ENCODE measurements at regions not wholly inside any gene's neighbourhood (a gene's known extent, or its start where the extent isn't known, plus 50 kb on each side); places are given as distances from the start of the nearest gene placed in this dataset.

DNA sequence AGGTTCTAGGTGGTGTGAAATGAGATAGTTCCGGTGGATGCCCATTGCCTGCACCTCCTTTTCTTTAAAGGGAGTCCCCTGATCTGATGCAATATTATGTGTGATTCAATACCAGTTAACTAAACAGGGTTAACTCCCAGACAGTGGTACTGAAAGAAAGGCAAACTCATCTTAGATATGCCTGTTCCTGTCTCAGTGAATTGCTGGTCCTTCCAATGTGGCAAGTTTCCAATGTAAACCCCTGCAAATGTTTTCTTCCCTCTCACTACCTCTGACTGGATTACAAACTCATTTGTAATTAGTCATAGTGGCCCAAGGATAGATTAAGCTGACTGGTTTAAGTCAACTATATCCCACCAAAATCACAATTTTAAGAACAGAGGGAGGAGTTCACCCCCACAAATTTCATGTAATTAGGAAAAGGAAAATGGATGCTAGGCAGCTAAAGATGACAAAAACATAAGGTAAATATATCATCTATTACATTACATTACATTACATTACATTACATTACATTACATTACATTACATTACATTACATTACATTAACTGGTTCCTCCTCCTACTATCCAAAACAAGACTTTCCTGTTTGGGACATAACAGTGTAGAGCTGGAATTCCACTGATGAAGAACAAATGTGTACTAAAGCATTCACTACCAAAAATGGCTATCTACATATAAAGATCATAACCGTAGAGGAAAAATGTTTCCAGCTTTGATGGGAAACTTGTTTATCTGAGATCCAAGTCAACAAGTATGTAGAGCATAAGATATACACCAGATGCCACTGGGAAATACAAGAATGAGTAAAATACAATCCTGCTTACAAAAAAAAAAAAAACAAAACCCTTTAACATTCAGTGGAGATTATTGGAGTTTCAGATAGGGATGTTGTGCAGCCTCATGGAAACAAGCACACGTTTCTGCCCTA is 121.5 kb upstream of the SNX2 start:
- no peak overlapping the region for H3K27ac ChIP-seq (ENCODE audit: insufficient read length, low read depth, low read length)
- H3K4me1 Mint-ChIP-seq: no peaks in the 10 kb centered on the region
- no peak overlapping the region for H2AFZ ChIP-seq (ENCODE audit: low read length)

More for the DNA sequence above, 121.5 kb upstream of the SNX2 start:
- no peak overlapping the region for H2BK120ac ChIP-seq (ENCODE audit: low read depth, low read length, poor library complexity, severe bottlenecking)
- H2BK5ac ChIP-seq (ENCODE audit: insufficient read length, low read length): no peak overlapping the region
- no peak overlapping the region for H2AK5ac ChIP-seq (ENCODE audit: insufficient read length, low read length)
- H3K27me3 ChIP-seq (ENCODE audit: insufficient read depth, low read length): no peaks in the 10 kb centered on the region
- H4K5ac ChIP-seq (ENCODE audit: insufficient read length, low read depth, low read length): no peak overlapping the region
- H3K4ac ChIP-seq (ENCODE audit: low read depth, low read length): no peak overlapping the region
- no peak overlapping the region for H4K8ac ChIP-seq (replicated peaks; ENCODE audit: insufficient read length, low read depth, low read length)
- H4K91ac ChIP-seq (ENCODE audit: insufficient read length, low read depth, low read length): no peak overlapping the region
- H3K4me1 ChIP-seq (ENCODE audit: insufficient read depth, low read length): no peaks in the 10 kb centered on the region
- H3K9me3 Mint-ChIP-seq: no peaks in the 10 kb centered on the region; a peak in 2 of 5 replicates
- no peaks in the 10 kb centered on the region for H3K9me3 ChIP-seq (ENCODE audit: control insufficient read depth, low read depth, low read length)
- H3K18ac ChIP-seq (ENCODE audit: insufficient read length, low read depth, low read length): no peak overlapping the region
- no peak overlapping the region for H3K56ac ChIP-seq (ENCODE audit: insufficient read length, low read depth, low read length)
- no peak overlapping the region for H2BK20ac ChIP-seq (ENCODE audit: low read depth, low read length, poor library complexity, severe bottlenecking)
- H3K79me1 ChIP-seq (ENCODE audit: insufficient read depth, low read depth, low read length, poor library complexity, severe bottlenecking): no peaks in the 10 kb centered on the region
- no peaks in the 10 kb centered on the region for H3K27me3 Mint-ChIP-seq (ENCODE audit: low read depth)
- no peak overlapping the region for H3K23ac ChIP-seq (ENCODE audit: insufficient read length, low read depth, low read length)
- TF ChIP-seq, protein P1, sequence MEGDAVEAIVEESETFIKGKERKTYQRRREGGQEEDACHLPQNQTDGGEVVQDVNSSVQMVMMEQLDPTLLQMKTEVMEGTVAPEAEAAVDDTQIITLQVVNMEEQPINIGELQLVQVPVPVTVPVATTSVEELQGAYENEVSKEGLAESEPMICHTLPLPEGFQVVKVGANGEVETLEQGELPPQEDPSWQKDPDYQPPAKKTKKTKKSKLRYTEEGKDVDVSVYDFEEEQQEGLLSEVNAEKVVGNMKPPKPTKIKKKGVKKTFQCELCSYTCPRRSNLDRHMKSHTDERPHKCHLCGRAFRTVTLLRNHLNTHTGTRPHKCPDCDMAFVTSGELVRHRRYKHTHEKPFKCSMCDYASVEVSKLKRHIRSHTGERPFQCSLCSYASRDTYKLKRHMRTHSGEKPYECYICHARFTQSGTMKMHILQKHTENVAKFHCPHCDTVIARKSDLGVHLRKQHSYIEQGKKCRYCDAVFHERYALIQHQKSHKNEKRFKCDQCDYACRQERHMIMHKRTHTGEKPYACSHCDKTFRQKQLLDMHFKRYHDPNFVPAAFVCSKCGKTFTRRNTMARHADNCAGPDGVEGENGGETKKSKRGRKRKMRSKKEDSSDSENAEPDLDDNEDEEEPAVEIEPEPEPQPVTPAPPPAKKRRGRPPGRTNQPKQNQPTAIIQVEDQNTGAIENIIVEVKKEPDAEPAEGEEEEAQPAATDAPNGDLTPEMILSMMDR (conservative IDR thresholded peaks at IDR 0.05): no peak
- H3K4me2 ChIP-seq (ENCODE audit: insufficient read depth, insufficient read length, low read length): no peak overlapping the region
- DNase-seq: no peak
- H3K4me3 Mint-ChIP-seq: no peak overlapping the region
- H3K36me3 Mint-ChIP-seq (ENCODE audit: insufficient read depth in 1 of 3, low read depth in 3 of 3): no peaks in the 10 kb centered on the region
- no peaks in the 10 kb centered on the region for H4K20me1 ChIP-seq (ENCODE audit: control insufficient read depth, insufficient read depth, insufficient read length)
- H2BK12ac ChIP-seq (ENCODE audit: insufficient read length, low read depth, low read length): no peak overlapping the region
- no CpG with 5 or more reads among the region's 3 CpGs for WGBS (ENCODE audit: extremely low coverage, insufficient read length, low lambda C conversion rate)
- no peak overlapping the region for H2BK15ac ChIP-seq (ENCODE audit: low read depth, low read length)
- H3K27ac Mint-ChIP-seq: peak overlapping the region in 1 of 3 experiments; percentile 22; a peak in 1 of 7 replicates
- H3T11ph ChIP-seq (ENCODE audit: low read length): no peak overlapping the region
- H3K79me2 ChIP-seq (ENCODE audit: insufficient read depth, low read length): no peaks in the 10 kb centered on the region
- no peaks in the 10 kb centered on the region for H3K23me2 ChIP-seq (ENCODE audit: insufficient read length, low read depth, low read length, poor library complexity, severe bottlenecking)
- no peak overlapping the region for H3K9ac ChIP-seq (ENCODE audit: extremely low read depth, insufficient read length, low read length)
- H3K14ac ChIP-seq (ENCODE audit: insufficient read depth, low read length): no peak overlapping the region

Data from H9 (cell line).